DOHH2 (cell line): ENCODE measurements at regions not wholly inside any gene's neighbourhood (a gene's known extent, or its start where the extent isn't known, plus 50 kb on each side); places are given as distances from the start of the nearest gene placed in this dataset.

Experiments
- CTCF ChIP-seq: fragments of 200-600 bp; sonication (generic); IDR thresholded peaks from one replicate; pipeline ENCODE4 v1.5.1; 2014; ENCODE audit warnings: antibody characterized with exemption, mild to moderate bottlenecking, low read depth, low read length; ENCODE audit not compliant: poor library complexity, severe bottlenecking
- EZH2phosphoT487 ChIP-seq: fragments of 200-600 bp; sonication (generic); IDR thresholded peaks from 2 replicates; pipeline ENCODE4 v1.6.1; 2017; ENCODE audit warnings: borderline replicate concordance, mild to moderate bottlenecking, antibody characterized with exemption, low read length, moderate library complexity, mixed read lengths

- TF ChIP-seq CTCF (no peak), EZH2phosphoT487 (no peak)
Observed at GRCh38 chr10:78686444-78687060, 382.2 kb upstream of the ZMIZ1 start.
